ENCODE measurements at regions not wholly inside any gene's neighbourhood (a gene's known extent, or its start where the extent isn't known, plus 50 kb on each side); places are given as distances from the start of the nearest gene placed in this dataset.

DNA sequence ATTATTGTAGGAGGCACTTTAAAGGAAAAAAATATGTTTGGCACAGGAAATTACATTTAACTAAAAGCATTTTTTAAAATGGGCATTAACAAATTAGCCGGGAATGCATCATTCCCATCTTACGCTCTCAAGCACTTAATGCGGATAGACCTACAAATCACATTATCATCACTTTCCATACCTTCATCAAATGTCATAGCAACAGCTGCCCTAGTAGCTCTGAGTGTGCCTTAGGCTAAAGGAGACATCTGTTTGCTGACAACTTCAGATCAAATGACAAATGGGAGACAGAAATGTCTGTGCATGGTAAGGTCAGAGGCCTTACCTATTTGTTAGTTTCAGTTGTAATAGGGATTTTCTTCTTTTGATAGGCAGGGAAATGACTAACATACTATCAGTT is 773.2 kb upstream of the SLC10A2 start:
- H3K9me3 ChIP-seq, result no peaks in the 10 kb centered on the region
- no peak overlapping the region for H3K27ac ChIP-seq
- ATAC-seq (no peak), DNase-seq (no peak)
- no peaks in the 10 kb centered on the region for H3K4me1 ChIP-seq
- intact Hi-C loops (cut with DNase I), result no loop called here
- H3K27me3 ChIP-seq, result no peaks in the 10 kb centered on the region
- TF ChIP-seq, protein P1, sequence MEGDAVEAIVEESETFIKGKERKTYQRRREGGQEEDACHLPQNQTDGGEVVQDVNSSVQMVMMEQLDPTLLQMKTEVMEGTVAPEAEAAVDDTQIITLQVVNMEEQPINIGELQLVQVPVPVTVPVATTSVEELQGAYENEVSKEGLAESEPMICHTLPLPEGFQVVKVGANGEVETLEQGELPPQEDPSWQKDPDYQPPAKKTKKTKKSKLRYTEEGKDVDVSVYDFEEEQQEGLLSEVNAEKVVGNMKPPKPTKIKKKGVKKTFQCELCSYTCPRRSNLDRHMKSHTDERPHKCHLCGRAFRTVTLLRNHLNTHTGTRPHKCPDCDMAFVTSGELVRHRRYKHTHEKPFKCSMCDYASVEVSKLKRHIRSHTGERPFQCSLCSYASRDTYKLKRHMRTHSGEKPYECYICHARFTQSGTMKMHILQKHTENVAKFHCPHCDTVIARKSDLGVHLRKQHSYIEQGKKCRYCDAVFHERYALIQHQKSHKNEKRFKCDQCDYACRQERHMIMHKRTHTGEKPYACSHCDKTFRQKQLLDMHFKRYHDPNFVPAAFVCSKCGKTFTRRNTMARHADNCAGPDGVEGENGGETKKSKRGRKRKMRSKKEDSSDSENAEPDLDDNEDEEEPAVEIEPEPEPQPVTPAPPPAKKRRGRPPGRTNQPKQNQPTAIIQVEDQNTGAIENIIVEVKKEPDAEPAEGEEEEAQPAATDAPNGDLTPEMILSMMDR (IDR thresholded peaks at IDR 0.05), result no peak
- H3K4me3 ChIP-seq, result no peak overlapping the region
- 91 to 95% methylated on average over 3 of the region's 3 CpGs for WGBS, 2 donors
- H3K36me3 ChIP-seq, result no peaks in the 10 kb centered on the region

- no peak for ATAC-seq
- peaks cover 0 to 22% (median 0%) of the 10 kb centered on the region in 11 donors for H3K9me3 ChIP-seq
- intact Hi-C loops (cut with DNase I), result no loop called here
- DNase-seq, result no peak
- TF ChIP-seq, protein P1 (IDR thresholded peaks at IDR 0.05), result no peak
- no peak overlapping the region for H3K4me3 ChIP-seq
- H3K4me1 ChIP-seq, result no peaks in the 10 kb centered on the region
- H3K27me3 ChIP-seq, result no peaks in the 10 kb centered on the region
- WGBS, 2 donors, result 92 to 94% methylated on average over 3 of the region's 3 CpGs
- H3K36me3 ChIP-seq, result no peaks in the 10 kb centered on the region
- H3K27ac ChIP-seq, result no peak overlapping the region
Measured at GRCh38 chr13:103835052-103835451, 768.8 kb upstream of the SLC10A2 start.

GRCh38 chr13:103833294-103833852 is 767.2 kb upstream of the SLC10A2 start:
- 68 to 77% methylated on average over 2 of the region's 2 CpGs for WGBS, 2 donors
- TF ChIP-seq, protein P1 (IDR thresholded peaks at IDR 0.05), result no peak

DNA sequence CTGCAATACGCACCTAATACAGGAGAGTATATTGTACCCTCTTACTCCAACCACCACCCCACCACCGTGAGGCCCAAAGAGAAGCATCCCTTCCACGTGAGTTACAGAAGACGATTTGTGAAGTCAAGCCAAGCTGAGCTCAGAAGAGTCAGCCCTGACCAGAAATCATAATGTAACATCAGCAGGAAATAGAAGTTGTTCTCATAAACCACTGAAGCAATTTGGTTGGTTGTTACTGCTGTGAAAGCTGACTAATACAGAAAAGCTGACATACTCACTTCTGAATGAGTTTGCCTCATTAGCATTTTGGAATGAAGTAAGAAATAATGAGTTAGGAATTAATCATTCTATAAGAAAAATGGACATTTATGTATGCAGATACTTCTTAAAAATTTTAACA is 749.4 kb upstream of the SLC10A2 start:
- H3K36me3 ChIP-seq, result no peaks in the 10 kb centered on the region
- no peaks in the 10 kb centered on the region for H3K27me3 ChIP-seq
- H3K4me3 ChIP-seq, result no peak overlapping the region
- H3K4me1 ChIP-seq, result peaks cover 0 to 4% (median 0%) of the 10 kb centered on the region in 9 donors
- 77 to 86% methylated on average over 4 of the region's 4 CpGs for WGBS, 2 donors
- no peak for DNase-seq
- ATAC-seq, result peak in 2 of 8 donors; percentile 9 to 25
- no peak overlapping the region for H3K27ac ChIP-seq
- intact Hi-C loops (cut with DNase I), result loop anchor here in 1 of 10 donors (2.0 kb wide), 1 partner anchor 51 kb away; no protein-coding TSS in a partner anchor
- TF ChIP-seq, protein P1 (IDR thresholded peaks at IDR 0.05), result no peak
- H3K9me3 ChIP-seq, result peaks cover 0 to 6% (median 0%) of the 10 kb centered on the region in 11 donors

More at GRCh38 chr13:103833294-103833852, 767.2 kb upstream of the SLC10A2 start:
- Histone ChIP-seq H3K27me3 (no peaks in the 10 kb centered on the region), H3K4me3 (no peak overlapping the region), H3K27ac (no peak overlapping the region), H3K9me3 (peaks cover 0 to 23% (median 0%) of the 10 kb centered on the region in 11 donors), H3K36me3 (no peaks in the 10 kb centered on the region), H3K4me1 (no peaks in the 10 kb centered on the region)
- ATAC-seq (no peak), DNase-seq (no peak)
- intact Hi-C loops (cut with DNase I), result no loop called here
